HG03280 (cell line): ENCODE measurements at regions not wholly inside any gene's neighbourhood (a gene's known extent, or its start where the extent isn't known, plus 50 kb on each side); places are given as distances from the start of the nearest gene placed in this dataset.

Experiments
- ATAC-seq: cut with Tn5 transposase; IDR thresholded peaks from one replicate; pipeline ENCODE4 v1.9.1; 2021; ENCODE audit warnings: mild to moderate bottlenecking, moderate library complexity; ENCODE audit not compliant: unreplicated experiment

DNA sequence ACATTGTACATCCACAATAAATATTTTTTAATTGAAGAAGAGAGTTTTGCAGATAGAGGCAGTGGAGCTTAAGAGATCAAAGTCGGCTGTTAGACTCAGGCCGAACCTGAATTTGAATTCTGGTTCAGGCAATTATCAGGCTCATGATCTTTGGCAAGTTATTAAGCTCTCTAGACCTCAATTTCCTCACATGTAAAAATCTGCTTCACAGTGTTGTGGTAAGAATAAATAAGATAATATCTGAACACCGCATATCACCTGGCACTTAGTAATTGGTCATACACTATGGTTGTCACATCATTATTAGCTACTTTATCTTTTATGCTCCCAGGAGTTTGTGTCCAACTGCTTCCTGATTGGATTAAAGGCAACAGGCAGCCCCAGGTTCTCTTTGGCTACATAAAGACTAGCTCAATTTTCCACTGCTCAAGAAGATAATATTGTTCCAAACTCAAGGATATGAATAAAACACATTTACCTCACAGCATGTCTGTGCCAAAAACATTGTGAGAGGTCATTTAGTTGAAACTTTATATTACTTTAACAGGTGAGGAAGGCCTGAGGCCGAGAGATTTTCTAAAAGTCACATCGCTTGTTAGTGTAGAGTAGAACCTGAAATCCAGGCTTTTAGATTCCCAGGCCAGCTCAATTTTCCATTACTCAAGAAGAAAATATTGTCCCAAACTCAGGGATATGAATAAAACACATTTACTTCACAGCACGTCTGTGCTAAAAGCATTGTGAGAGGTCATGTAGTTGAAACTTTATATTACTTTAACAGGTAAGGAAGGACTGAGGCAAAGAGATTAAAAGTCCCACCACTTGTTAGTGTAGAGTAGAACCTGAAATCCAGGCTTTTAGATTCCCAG lies 289.2 kb upstream of the PTGER4 start:
- ATAC-seq: no peak

DNA sequence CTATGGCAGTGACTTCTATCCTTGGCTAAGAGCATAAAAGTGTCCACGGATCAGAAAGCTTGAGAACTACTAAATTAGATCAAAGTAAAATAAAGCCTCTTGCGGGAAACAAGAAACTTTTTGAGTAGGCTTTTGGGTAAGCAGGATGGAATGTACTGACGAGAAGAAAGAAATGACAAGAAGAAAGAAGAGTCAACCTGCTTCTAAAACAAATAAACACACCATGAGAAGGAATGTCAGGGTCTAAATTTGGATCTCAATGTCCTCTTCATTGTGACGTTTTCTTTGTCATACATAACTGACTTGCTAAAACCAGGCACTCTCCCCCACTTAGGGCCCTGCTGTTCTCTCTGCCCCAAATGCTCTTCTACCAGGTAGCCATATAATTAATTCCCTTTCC lies 290.1 kb upstream of the PTGER4 start:
- ATAC-seq: no peak

DNA sequence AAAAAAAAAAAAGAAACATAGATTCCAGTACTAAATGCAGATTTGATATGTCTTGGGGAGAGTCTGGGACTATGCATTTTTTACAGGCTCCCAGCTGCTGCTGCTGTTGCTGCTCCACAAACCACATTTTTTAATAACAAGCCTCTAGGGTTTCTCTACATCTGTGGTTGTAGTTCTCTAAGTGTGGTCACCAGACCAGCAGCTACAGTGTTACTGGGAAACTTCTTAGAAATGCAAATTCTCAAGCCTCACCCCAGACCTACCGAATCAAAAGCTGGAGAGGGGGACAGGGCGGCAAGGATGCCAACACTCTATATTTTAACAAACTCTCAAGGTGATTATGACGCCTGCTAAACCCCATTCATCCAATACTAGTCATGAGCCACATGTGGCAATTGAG lies 293.4 kb upstream of the PTGER4 start:
- ATAC-seq: peak; percentile 83

DNA sequence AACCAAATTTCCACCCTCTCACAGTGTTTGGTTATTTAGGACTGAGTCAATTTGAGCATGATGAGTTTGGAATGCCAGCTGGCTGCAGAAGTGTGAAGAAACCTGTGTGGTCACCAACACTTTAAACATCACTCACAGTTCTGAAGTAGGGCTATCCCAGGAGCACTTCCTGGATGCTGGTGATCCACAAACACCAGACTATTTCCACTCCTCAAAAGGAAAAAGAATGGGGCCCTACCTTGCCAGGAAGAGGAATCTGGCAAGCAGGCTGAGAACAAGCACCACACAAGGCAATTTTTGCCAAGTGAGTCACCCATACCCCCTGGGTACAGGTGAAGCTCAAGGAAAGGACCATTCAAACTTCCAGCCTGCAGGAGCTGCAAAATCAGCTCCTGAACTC lies 294.2 kb upstream of the PTGER4 start:
- ATAC-seq: no peak

DNA sequence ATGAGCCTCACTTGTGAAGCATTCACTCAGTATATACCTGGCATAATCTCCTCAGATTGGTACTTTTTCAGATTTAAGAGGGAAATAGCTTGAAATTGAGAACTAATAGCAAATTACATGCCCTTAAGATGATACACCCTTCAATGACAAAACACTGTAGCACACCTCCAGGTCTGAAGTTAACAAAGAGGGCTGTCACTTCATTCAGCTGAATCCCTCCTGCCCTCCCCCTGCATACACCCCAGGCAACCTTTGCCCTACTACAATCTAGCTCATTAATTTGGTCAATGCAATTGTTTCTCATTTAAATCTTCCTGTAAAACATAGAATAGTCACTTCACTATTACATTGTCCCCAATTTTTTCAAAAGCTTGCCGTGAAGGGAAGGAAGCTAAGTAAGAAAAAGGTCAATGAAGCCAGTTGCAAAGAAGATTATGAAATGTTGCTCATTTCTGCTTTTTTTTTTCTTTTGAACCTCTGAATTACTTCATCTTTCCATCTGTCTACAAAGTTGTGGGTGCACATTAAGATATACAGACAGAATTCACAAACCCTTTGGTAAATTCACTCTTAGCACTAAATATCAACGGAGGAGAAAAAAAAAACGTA lies 294.8 kb upstream of the PTGER4 start:
- no peak for ATAC-seq

DNA sequence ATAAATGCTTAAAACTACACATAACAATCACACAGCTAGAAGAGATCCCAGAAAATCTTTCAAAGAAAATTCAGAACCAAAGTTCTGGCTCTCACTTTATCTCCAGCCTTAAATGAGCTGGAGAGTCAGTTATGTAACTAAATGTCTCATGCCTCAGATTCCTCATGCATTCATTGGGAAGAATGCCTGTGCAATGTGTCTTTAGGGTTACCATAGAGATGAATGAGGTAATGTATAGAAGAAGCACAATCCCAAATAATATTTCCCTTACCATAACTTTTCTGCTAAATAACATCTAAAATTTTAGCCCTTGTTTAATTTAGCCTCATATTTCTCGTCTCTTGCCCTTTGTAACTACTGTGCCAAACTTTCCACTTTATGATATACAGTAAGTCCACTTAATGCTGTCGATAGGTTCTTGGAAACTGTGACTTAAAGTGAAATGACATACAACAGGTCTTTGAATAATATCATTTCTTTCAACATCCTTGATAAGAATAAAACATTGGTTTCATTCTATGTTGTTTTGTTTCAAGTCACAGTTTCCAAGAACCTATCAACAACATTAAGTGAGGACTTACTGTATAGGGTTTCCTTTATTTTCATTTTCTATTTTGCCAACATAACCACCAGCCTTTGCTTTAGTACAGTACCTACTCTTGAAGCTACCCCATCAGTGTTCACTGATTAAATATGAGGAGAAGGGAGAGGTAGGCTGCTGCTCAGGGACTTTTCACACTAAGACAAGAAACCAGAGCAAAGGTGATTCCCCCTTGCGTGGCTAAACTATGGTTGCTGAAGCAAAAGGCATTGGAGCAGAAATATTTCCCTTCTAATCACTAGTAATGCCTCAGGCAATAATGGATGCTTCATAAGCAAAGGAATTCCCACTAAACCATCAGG lies 295.7 kb upstream of the PTGER4 start:
- ATAC-seq: peak; percentile 38

DNA sequence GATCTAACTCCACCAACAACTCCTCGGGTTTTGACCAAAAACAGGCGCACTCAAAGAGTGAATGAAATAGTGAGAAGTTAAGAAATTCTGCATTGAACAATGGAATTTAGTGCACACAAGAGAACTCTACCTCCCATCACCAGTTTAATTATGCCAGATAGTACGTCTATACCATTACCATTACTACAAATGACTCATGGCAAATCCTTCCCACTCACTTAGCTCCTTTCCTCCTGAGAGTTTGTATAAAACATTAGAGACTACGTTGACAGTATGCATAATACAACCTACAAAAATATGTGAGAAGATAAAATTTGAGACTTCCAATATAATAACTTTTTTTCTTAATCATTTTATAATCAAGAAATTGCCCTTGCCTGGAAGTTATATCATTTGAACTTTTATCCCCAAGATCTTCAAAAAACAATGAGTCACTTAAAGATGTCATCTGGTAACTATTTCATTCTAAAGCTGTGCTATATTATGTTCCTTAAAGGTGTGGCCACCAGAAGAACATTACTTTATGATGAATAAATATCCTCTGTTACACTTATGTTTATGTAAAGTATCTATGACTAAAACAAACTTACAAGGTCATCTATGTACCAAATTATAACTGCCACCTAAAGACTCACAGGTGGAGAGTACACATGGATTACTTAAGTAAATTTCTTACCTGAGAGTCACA lies 297.9 kb upstream of the PTGER4 start:
- ATAC-seq: no peak

DNA sequence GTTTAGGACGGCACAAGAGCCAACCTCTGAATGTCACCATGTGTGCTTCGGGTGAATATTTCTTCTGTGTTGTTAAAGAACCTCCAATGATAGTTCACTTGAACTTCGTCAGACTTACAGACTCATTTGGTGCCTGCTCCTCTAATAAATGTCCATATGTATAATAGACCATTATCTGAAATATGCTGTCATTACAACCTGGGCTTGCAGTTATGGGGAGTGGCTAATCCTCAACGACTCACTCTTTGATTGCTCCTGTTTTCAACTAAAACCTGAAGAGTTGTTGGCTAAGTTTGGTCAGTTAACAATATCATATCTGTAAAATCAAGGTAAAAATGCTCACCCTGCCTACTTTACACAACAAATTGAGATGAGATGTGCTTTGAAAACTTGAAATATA lies 298.7 kb upstream of the PTGER4 start:
- no peak for ATAC-seq

DNA sequence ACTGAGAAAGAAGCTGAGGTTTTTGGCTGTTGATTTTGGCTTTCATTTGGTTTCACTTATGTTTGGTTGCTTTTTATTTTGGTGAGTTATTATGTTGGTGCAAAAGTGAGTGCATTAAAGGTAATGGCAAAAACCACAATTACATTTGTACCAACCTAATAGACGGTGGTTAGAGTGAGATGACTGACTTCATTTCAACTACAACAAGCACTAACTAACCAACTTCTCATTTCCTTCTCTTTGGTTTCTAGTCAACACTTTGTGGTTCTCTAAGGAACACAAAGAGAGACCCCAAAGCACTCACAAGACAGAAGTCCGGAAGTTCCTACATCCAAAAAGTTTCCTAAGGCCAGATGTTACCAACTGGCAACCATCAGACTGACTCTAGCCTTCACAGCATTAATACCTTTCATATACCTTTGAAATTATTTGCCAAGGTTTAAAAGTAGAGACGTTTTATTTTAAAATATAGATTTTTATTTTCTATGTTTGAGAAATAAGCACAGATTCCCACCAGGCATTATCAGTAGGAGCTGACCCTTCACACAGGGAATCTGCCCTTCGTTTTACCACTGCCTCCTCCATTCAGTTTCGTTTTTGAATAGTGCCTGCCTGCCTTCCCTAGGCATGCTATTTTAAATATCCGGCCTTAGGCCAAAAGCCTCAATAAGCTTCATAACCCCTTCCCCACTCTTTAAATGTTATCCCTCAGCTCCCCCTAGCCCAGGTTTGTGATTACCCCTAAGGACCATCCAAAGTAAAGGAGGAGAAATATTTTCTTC lies 301.1 kb upstream of the PTGER4 start:
- peak; percentile 54 for ATAC-seq

DNA sequence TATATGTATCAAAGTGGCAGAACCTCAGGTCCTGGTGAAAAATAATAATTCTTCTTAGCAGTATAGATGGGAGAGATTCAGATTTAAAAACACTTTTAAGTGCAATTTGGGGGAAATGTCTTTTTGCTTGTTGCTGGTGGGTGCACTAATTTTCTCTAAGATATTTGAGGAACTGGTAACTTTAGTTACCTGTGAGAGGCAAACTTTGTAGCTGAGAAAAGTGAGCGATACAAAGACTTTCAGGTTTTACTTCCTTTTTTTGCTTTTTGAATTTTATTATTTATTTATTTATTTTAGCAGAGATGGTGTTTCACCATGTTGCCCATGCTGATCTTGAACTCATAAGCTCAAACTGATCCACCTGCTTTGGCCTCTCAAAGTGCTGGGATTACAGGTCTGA lies 303.1 kb upstream of the PTGER4 start:
- peak; percentile 82 for ATAC-seq

DNA sequence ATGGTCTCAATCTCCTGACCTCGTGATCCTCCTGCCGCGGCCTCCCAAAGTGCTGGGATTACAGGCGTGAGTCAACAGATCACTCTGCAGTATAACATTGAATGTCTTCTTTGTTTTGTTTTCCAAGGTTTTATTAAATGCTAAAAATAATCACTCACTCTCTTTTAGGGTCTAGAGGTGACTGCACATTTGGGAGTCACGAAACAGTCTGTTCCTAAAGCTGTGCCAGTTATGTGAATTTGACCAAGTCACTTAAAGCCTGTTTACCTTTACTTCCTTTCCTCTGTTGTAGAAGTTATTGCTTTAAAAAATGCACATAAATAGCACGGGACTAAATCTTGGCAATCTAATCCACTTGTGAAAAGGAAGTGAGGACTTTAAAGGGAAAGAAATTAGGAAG lies 304.9 kb upstream of the PTGER4 start:
- no peak for ATAC-seq

DNA sequence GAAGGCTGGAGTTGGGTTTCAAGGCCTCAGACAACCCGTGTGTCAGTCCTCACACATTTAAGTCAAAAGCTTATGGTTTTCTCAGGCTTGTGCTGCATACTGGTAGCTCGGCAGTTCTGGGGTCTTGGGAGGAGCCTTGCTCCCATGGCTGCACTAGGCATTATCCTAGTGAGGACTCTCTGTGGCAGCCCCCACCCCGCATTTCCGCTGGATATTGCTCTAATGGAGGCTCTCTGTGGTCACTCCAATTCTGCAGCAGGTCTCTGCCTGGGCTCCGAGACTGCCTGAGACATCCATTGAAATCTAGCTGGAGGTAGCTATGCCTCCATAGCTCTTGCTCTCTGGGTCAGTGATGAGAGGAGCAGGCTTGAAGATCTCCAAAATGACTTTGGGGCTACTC lies 311.5 kb upstream of the PTGER4 start:
- ATAC-seq: no peak

DNA sequence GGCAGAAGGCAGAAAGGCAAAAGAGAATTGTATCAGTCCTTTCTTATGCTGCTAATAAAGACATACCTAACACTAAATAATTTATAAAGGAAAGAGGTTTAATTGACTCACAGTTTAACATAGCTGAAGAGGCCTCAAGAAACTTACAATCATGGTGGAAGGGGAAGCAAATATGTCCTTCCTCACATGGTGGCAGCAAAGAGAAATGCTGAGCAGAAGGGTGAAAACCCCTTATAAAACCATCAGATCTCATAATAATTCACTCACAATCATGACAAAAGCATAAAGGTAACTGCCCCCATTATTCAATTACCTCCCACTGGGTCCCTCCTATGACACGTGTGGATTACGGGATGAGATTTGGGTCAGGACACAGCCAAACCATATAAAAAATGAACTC lies 312.5 kb upstream of the PTGER4 start:
- ATAC-seq: no peak

DNA sequence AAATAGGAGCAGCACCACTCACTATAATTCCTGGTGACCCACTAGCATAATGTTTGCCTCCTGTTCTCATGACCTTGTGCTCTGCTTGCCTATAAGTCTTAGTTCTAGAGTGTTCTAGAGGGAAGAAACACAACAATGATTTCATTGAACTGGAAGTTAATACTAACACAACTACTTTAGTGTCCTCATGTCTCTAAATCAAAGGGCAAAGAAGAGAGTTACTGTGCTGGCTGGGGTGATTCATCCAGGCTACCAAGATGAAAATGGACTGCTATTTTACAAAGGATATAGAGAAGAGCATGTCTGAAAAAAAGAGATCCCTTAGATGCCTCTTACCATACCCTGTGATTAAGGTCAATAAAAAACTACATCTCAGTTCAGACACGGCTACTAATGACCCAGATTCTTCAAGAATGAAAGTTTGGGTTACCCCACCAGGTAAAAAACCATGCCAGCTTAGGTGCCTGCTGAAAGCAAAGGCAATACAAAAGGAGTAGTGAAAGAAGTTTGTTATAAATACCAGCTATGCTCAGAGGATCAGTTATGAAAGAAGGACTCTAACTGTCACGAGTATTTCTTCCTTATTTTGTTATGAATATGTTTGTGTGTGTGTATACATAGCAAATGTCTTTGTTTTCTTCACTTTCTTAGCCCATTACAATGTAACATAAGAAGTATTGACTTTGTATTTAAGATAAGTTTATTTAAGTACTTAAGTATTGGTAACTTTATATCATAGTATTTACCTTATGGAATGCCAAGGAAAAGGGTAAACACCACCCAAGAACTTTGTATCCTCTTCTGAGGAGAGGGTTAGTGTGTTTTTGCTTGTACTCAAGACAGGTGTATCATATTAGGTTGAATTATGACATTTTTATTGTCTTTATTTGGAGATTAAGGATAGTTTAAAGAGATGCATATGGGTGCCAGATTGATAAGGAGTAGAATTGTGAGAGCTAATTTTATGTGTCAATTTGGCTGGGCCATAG lies 314.1 kb upstream of the PTGER4 start:
- peak; percentile 80 for ATAC-seq

DNA sequence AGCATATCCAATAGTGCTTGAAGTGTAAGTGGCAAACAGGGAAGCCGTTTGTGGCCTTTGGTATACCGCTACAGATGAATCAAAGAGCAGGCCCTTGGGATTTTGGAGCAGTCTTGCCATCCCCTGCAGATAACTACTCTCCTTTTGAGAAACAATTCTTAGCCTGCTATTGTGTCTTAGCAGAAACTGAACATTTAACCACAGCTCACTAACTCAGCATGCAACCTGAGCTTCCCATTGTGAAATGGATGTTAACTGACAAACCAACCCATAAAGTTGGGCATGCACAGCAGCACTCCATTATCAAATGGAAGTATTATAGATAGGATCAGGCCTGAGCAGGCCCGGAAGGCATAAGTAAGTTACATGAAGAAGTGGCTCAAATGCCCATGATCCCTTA lies 315.3 kb upstream of the PTGER4 start:
- ATAC-seq: no peak

DNA sequence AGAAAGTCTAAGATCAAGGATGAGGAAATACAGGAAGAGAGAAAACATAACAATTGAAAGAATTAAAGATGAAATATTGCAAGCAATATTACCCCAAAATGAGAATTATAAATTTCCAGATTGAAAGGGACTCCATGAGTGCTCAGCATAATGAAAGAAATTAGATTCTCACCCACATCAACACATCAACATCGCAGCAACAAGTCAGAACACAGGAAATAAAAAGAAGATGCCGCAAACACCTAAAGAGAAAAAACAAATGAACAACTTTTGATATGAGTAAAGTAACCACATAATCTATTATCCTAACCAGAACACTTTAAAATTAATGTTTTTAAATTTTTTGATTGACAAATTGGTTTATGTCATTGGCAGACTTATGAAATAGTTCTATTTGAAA lies 318.3 kb upstream of the PTGER4 start:
- no peak for ATAC-seq

DNA sequence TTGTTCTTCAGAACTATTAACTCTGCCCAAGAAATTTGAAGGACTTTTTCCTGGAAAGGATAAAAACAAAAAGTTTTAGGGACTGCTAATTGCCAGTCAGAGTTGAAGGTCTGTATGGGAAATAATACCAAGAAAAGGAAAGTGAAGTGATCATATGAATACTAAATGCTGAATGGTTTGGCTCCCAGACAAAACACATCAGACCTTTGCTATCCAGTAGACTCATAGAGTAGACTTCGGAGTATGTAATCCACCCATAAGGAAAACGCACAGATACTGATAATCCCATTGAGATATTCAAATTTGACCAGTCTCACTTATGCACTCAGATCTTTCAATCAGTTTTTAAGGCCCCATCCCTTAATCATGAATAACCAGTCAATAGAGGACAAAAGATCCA lies 319.0 kb upstream of the PTGER4 start:
- ATAC-seq: no peak

DNA sequence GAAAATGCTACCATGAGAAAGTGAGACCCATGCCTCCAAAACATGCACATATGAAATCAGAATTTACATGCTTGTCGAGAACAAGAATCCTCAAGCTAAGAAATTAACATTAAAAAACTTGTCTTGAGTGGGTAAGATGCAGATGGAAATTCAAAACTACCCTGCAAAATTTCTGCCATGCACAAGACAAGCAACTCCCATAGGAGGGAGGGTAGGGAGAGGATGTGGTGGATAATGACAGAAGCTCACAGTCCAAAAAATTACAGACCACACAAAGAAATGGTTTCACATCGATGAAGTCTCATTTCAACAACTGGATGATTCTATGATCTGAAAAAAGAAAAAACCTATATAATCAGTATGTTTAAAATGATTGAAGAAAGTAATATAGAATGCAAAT lies 319.9 kb upstream of the PTGER4 start:
- no peak for ATAC-seq

DNA sequence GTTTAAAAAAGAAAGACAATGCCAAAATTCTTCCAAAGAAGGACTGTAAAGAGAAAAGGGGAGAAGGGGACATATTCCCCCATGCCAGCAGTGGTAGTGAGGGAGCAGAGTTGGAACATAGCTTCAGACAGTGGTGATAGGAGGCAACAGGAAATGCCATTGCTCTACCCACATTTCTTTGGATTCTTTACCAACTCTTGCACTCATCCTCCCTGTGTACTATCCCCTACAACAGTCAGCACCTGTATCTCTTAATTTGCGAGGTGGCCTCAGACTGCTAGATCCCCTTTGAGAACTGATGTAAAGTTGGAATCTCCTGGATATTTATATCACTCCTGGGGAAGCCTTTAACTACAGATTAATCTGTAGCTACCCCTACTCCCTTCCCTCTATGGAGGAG lies 320.6 kb upstream of the PTGER4 start:
- no peak for ATAC-seq
